Erythroblast (primary cell): ENCODE measurements at regions not wholly inside any gene's neighbourhood (a gene's known extent, or its start where the extent isn't known, plus 50 kb on each side); places are given as distances from the start of the nearest gene placed in this dataset.

ENCODE experiments used
- GATA1 ChIP-seq: IDR thresholded peaks from 2 replicates; pipeline ENCODE4 v1.6.1; 2011; ENCODE audit warnings: low read depth, mild to moderate bottlenecking, control low read depth, low read length, moderate library complexity
- POLR2A ChIP-seq: IDR thresholded peaks from 2 replicates; pipeline ENCODE4 v1.6.1; 2011; ENCODE audit warnings: mild to moderate bottlenecking, low read length

GRCh38 chr6:21511891-21512550 is 81.5 kb upstream of the SOX4 start:
- TF ChIP-seq POLR2A, result no peak
- no peak for TF ChIP-seq GATA1
